ENCODE measurements at regions not wholly inside any gene's neighbourhood (a gene's known extent, or its start where the extent isn't known, plus 50 kb on each side); places are given as distances from the start of the nearest gene placed in this dataset.

- no peak for DNase-seq (ENCODE audit: low spot score)
Measured at GRCh38 chr12:116402163-116402939, 124.9 kb upstream of the MED13L start.

GRCh38 chr12:116403546-116403945, 126.1 kb upstream of the MED13L start:
- no peak for DNase-seq (ENCODE audit: low spot score)

GRCh38 chr12:116404247-116404646, 126.8 kb upstream of the MED13L start:
- DNase-seq (ENCODE audit: low spot score): no peak

- DNase-seq (ENCODE audit: low spot score): no peak
Measured at GRCh38 chr12:116404913-116405611, 127.6 kb upstream of the MED13L start.

- DNase-seq (ENCODE audit: low spot score): no peak
Measured at GRCh38 chr12:116406529-116406928, 129.0 kb upstream of the MED13L start.

- DNase-seq (ENCODE audit: low spot score): no peak
Measured at GRCh38 chr12:116408489-116409250, 131.2 kb upstream of the MED13L start.

GRCh38 chr12:116411977-116412376, 134.5 kb upstream of the MED13L start:
- no peak for DNase-seq (ENCODE audit: low spot score)

- DNase-seq (ENCODE audit: low spot score): no peak
Measured at GRCh38 chr12:116414891-116415290, 137.4 kb upstream of the MED13L start.

- no peak for DNase-seq (ENCODE audit: low spot score)
Measured at GRCh38 chr12:116415408-116416108, 138.1 kb upstream of the MED13L start.

GRCh38 chr12:116416166-116416565, 138.7 kb upstream of the MED13L start:
- no peak for DNase-seq (ENCODE audit: low spot score)

- no peak for DNase-seq (ENCODE audit: low spot score)
Measured at GRCh38 chr12:116418551-116418950, 140.6 kb upstream of the MAP1LC3B2 start.

- DNase-seq (ENCODE audit: low spot score): no peak
Measured at GRCh38 chr12:116420227-116420880, 138.8 kb upstream of the MAP1LC3B2 start.

- no peak for DNase-seq (ENCODE audit: low spot score)
Measured at GRCh38 chr12:116421785-116422538, 137.2 kb upstream of the MAP1LC3B2 start.

GRCh38 chr12:116423094-116423493, 136.1 kb upstream of the MAP1LC3B2 start:
- DNase-seq (ENCODE audit: low spot score): no peak

GRCh38 chr12:116425256-116426193, 133.7 kb upstream of the MAP1LC3B2 start:
- no peak for DNase-seq (ENCODE audit: low spot score)

GRCh38 chr12:116426391-116427136, 132.6 kb upstream of the MAP1LC3B2 start:
- no peak for DNase-seq (ENCODE audit: low spot score)

- no peak for DNase-seq (ENCODE audit: low spot score)
Measured at GRCh38 chr12:116427200-116427930, 131.8 kb upstream of the MAP1LC3B2 start.

GRCh38 chr12:116429826-116430360, 129.3 kb upstream of the MAP1LC3B2 start:
- DNase-seq (ENCODE audit: low spot score): no peak
